ENCODE measurements at regions not wholly inside any gene's neighbourhood (a gene's known extent, or its start where the extent isn't known, plus 50 kb on each side); places are given as distances from the start of the nearest gene placed in this dataset.

DNA sequence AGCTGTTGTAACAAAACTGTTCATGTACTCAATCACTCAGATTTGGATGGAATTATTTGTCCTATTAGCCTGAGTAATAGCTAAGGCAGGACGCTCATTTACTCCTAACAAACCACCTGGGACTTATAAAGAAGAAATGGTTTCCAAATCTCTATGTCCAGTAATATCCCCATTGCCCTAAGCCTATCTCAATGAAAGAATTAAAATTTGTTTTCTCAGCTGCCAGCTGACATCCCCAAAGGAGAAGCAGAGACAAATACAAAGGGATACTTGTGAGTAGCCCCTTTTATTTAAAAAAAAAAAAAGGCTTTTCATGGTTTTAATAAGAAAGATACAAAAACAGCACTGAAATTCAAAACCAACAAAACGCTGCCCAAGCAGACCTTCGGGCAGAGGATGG lies 211.4 kb upstream of the PARD3B start:
- TF ChIP-seq, protein P1, sequence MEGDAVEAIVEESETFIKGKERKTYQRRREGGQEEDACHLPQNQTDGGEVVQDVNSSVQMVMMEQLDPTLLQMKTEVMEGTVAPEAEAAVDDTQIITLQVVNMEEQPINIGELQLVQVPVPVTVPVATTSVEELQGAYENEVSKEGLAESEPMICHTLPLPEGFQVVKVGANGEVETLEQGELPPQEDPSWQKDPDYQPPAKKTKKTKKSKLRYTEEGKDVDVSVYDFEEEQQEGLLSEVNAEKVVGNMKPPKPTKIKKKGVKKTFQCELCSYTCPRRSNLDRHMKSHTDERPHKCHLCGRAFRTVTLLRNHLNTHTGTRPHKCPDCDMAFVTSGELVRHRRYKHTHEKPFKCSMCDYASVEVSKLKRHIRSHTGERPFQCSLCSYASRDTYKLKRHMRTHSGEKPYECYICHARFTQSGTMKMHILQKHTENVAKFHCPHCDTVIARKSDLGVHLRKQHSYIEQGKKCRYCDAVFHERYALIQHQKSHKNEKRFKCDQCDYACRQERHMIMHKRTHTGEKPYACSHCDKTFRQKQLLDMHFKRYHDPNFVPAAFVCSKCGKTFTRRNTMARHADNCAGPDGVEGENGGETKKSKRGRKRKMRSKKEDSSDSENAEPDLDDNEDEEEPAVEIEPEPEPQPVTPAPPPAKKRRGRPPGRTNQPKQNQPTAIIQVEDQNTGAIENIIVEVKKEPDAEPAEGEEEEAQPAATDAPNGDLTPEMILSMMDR (IDR thresholded peaks at IDR 0.05; ENCODE audit: insufficient read depth, low read length, poor library complexity, severe bottlenecking): no peak
- no peak for TF ChIP-seq EZH2phosphoT487 (conservative IDR thresholded peaks at IDR 0.05; ENCODE audit: low read length)
